ENCODE measurements at regions not wholly inside any gene's neighbourhood (a gene's known extent, or its start where the extent isn't known, plus 50 kb on each side); places are given as distances from the start of the nearest gene placed in this dataset.

GRCh38 chr5:133882846-133883245 is 85.6 kb downstream of the C5orf15 start:
- TF ChIP-seq, protein P1, sequence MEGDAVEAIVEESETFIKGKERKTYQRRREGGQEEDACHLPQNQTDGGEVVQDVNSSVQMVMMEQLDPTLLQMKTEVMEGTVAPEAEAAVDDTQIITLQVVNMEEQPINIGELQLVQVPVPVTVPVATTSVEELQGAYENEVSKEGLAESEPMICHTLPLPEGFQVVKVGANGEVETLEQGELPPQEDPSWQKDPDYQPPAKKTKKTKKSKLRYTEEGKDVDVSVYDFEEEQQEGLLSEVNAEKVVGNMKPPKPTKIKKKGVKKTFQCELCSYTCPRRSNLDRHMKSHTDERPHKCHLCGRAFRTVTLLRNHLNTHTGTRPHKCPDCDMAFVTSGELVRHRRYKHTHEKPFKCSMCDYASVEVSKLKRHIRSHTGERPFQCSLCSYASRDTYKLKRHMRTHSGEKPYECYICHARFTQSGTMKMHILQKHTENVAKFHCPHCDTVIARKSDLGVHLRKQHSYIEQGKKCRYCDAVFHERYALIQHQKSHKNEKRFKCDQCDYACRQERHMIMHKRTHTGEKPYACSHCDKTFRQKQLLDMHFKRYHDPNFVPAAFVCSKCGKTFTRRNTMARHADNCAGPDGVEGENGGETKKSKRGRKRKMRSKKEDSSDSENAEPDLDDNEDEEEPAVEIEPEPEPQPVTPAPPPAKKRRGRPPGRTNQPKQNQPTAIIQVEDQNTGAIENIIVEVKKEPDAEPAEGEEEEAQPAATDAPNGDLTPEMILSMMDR (conservative IDR thresholded peaks at IDR 0.05; ENCODE audit: low read length): no peak
- no peak for TF ChIP-seq EZH2phosphoT487 (IDR thresholded peaks at IDR 0.05; ENCODE audit: borderline replicate concordance)
